GM23338 (cell line): ENCODE measurements at regions not wholly inside any gene's neighbourhood (a gene's known extent, or its start where the extent isn't known, plus 50 kb on each side); places are given as distances from the start of the nearest gene placed in this dataset.

Experiments used
- ATAC-seq: fragments of 200-7000 bp; cut with Tn5 transposase; 3 replicates; pipeline ENCODE4 v1.9.1; 2020
- DNase-seq: peaks from one replicate; pipeline ENCODE4 v3.0.0-alpha.2; 2015; ENCODE audit warnings: low spot score
- H2AFZ ChIP-seq: fragments of 200-600 bp; sonication (generic); 2 replicates; pipeline ENCODE4 v1.8.0; 2016; ENCODE audit warnings: antibody characterized with exemption, mild to moderate bottlenecking, moderate library complexity
- H3F3A ChIP-seq: fragments of 200-600 bp; sonication (generic); replicated peaks from 2 replicates; pipeline ENCODE4 v1.8.0; 2017; ENCODE audit warnings: antibody characterized with exemption, mixed run types, low read depth
- H3K27ac ChIP-seq: fragments of 200-600 bp; sonication (generic); 2 replicates; pipeline ENCODE4 v1.6.1; 2016; ENCODE audit warnings: low read depth
- H3K27me3 ChIP-seq: fragments of 200-600 bp; sonication (generic); 2 replicates; pipeline ENCODE4 v1.8.0; 2016; ENCODE audit warnings: mild to moderate bottlenecking, mixed run types, moderate library complexity; ENCODE audit not compliant: insufficient read depth
- H3K36me3 ChIP-seq: fragments of 200-600 bp; sonication (generic); 2 replicates; pipeline ENCODE4 v1.8.0; 2016; ENCODE audit warnings: mild to moderate bottlenecking; ENCODE audit not compliant: insufficient read depth
- H3K4me1 ChIP-seq: fragments of 200-600 bp; sonication (generic); 2 replicates; pipeline ENCODE4 v1.8.0; 2016; ENCODE audit warnings: mild to moderate bottlenecking, moderate library complexity; ENCODE audit not compliant: insufficient read depth
- H3K4me2 ChIP-seq: fragments of 200-600 bp; sonication (generic); 2 replicates; pipeline ENCODE4 v1.7.1; 2017; ENCODE audit warnings: mixed run types
- H3K4me3 ChIP-seq: fragments of 200-600 bp; sonication (generic); 2 replicates; pipeline ENCODE4 v1.6.1; 2016; ENCODE audit warnings: mixed run types
- H3K79me2 ChIP-seq: fragments of 200-600 bp; sonication (generic); replicated peaks from 2 replicates; pipeline ENCODE4 v1.8.0; 2017; ENCODE audit warnings: mild to moderate bottlenecking; ENCODE audit not compliant: insufficient read depth
- H3K9me2 ChIP-seq: fragments of 200-600 bp; sonication (generic); 2 replicates; pipeline ENCODE4 v1.8.0; 2017; ENCODE audit not compliant: insufficient read depth
- H4K20me1 ChIP-seq: fragments of 200-600 bp; sonication (generic); replicated peaks from 2 replicates; pipeline ENCODE4 v1.8.0; 2017; ENCODE audit warnings: mild to moderate bottlenecking; ENCODE audit not compliant: insufficient read depth
- H3K27ac Mint-ChIP-seq: 2 replicates; pipeline ENCODE4 v1.8.0; 2020; ENCODE audit warnings: inconsistent platforms, mild to moderate bottlenecking, moderate library complexity, mixed read lengths
- H3K27me3 Mint-ChIP-seq: 3 replicates; pipeline ENCODE4 v1.8.0; 2022; ENCODE audit warnings: low read depth, mild to moderate bottlenecking, moderate library complexity, mixed read lengths, inconsistent platforms; ENCODE audit not compliant: insufficient read depth, poor library complexity
- H3K36me3 Mint-ChIP-seq: 3 replicates; pipeline ENCODE4 v1.8.0; 2021; ENCODE audit warnings: low read depth, mild to moderate bottlenecking, inconsistent platforms, moderate library complexity, mixed read lengths
- H3K4me1 Mint-ChIP-seq: 3 replicates; pipeline ENCODE4 v1.8.0; 2020; ENCODE audit warnings: mild to moderate bottlenecking, inconsistent platforms, mixed read lengths
- H3K4me3 Mint-ChIP-seq: 3 replicates; pipeline ENCODE4 v1.8.0; 2021; ENCODE audit warnings: moderate library complexity, mild to moderate bottlenecking, inconsistent platforms, mixed read lengths
- H3K9me3 Mint-ChIP-seq: 3 replicates; pipeline ENCODE4 v1.8.0; 2020; ENCODE audit warnings: moderate library complexity, mild to moderate bottlenecking, inconsistent platforms, mixed read lengths
- CREB1 ChIP-seq: fragments of 250-450 bp; sonication (Bioruptor Pico); IDR thresholded peaks from 2 replicates; pipeline ENCODE4 v1.5.0; 2020; ENCODE audit warnings: low read depth, mild to moderate bottlenecking, moderate library complexity
- EZH2 ChIP-seq: fragments of 200-600 bp; sonication (generic); IDR thresholded peaks from one replicate; pipeline ENCODE4 v1.8.0; 2017; ENCODE audit warnings: antibody characterized with exemption, mild to moderate bottlenecking, low read depth; ENCODE audit not compliant: unreplicated experiment
- NANOG ChIP-seq: IDR thresholded peaks from 2 replicates; pipeline ENCODE4 v1.6.1; 2016; ENCODE audit warnings: antibody characterized with exemption, borderline replicate concordance
- REST ChIP-seq: IDR thresholded peaks from one replicate; pipeline ENCODE4 v1.6.1; 2018; ENCODE audit warnings: antibody characterized with exemption; ENCODE audit not compliant: unreplicated experiment
- ZNF114 ChIP-seq: fragments of 250-450 bp; sonication (Bioruptor Pico); IDR thresholded peaks from 2 replicates; pipeline ENCODE4 v1.5.0; 2020; ENCODE audit warnings: mild to moderate bottlenecking, moderate library complexity
- ZNF331 ChIP-seq: fragments of 250-450 bp; sonication (Bioruptor Pico); IDR thresholded peaks from 2 replicates; pipeline ENCODE4 v1.5.0; 2020; ENCODE audit warnings: low read depth, mild to moderate bottlenecking, moderate library complexity
- ZNF462 ChIP-seq: fragments of 250-450 bp; sonication (Bioruptor Pico); IDR thresholded peaks from 2 replicates; pipeline ENCODE4 v1.5.0; 2020; ENCODE audit warnings: mild to moderate bottlenecking, moderate library complexity

- Mint-ChIP-seq H3K9me3 (no peaks in the 10 kb centered on the region), H3K27ac (no peak overlapping the region), H3K4me1 (no peaks in the 10 kb centered on the region), H3K36me3 (no peaks in the 10 kb centered on the region), H3K27me3 (peaks cover 2% of the 10 kb centered on the region), H3K4me3 (no peak overlapping the region)
- no peak overlapping the region for H3K27ac ChIP-seq
- H3K36me3 ChIP-seq = no peaks in the 10 kb centered on the region
- H4K20me1 ChIP-seq = no peaks in the 10 kb centered on the region
- TF ChIP-seq EZH2 (no peak), NANOG (no peak), ZNF114 (CRISPR knock-in tag) (no peak), ZNF462 (CRISPR knock-in tag) (no peak), CREB1 (CRISPR knock-in tag) (no peak)
- no peaks in the 10 kb centered on the region for H3K27me3 ChIP-seq
- DNase-seq (no peak), ATAC-seq (no peak)
- no peak overlapping the region for H2AFZ ChIP-seq
- H3K4me2 ChIP-seq = no peak overlapping the region
- H3K9me2 ChIP-seq = no peaks in the 10 kb centered on the region
- H3F3A ChIP-seq = no peaks in the 10 kb centered on the region
- H3K79me2 ChIP-seq = no peaks in the 10 kb centered on the region
- H3K4me3 ChIP-seq = no peak overlapping the region
- H3K4me1 ChIP-seq = no peaks in the 10 kb centered on the region
Measured at GRCh38 chr2:191597186-191597751, 80.7 kb upstream of the NABP1 start.

GRCh38 chr2:191598296-191598695, 79.6 kb upstream of the NABP1 start:
- no peak overlapping the region for H3K27ac ChIP-seq
- Mint-ChIP-seq H3K9me3 (no peaks in the 10 kb centered on the region), H3K4me3 (no peak overlapping the region), H3K27ac (no peak overlapping the region), H3K27me3 (no peaks in the 10 kb centered on the region), H3K36me3 (no peaks in the 10 kb centered on the region), H3K4me1 (no peaks in the 10 kb centered on the region)
- no peaks in the 10 kb centered on the region for H3F3A ChIP-seq
- H3K4me1 ChIP-seq = no peaks in the 10 kb centered on the region
- ATAC-seq = no peak
- no peaks in the 10 kb centered on the region for H3K9me2 ChIP-seq
- no peak overlapping the region for H2AFZ ChIP-seq
- H3K79me2 ChIP-seq = no peaks in the 10 kb centered on the region
- H3K27me3 ChIP-seq = no peaks in the 10 kb centered on the region
- no peak for DNase-seq
- no peaks in the 10 kb centered on the region for H4K20me1 ChIP-seq
- H3K4me3 ChIP-seq = no peak overlapping the region
- H3K4me2 ChIP-seq = no peak overlapping the region
- no peaks in the 10 kb centered on the region for H3K36me3 ChIP-seq
- TF ChIP-seq ZNF331 (CRISPR knock-in tag) = no peak
- TF ChIP-seq REST = no peak
- no peak for TF ChIP-seq NANOG
- TF ChIP-seq EZH2 = no peak
